K562 (cell line): ENCODE measurements at regions not wholly inside any gene's neighbourhood (a gene's known extent, or its start where the extent isn't known, plus 50 kb on each side); places are given as distances from the start of the nearest gene placed in this dataset.

Experiments
- ATAC-seq: fragments of 200-7000 bp; cut with Tn5 transposase; 3 replicates; pipeline ENCODE4 v1.9.1; 2020; ENCODE audit warnings: moderate library complexity
- BruUV-seq: library from RNA; stranded (reverse); fragments of 400-500 nt; replicated peaks from 2 replicates; lab custom pipeline; 2021; lab: Mats Ljungman, UMichigan
- CTCF ChIA-PET: fragments of 300-600 bp; formaldehyde crosslinking; extraction: SDS; loops from one replicate; lab custom pipeline; 2021; ENCODE audit warnings: low intra/inter-chr PET ratio; lab: Yijun Ruan, JAX
- POLR2A ChIA-PET: fragments of 300-600, 350-650 bp; sonication (Branson Sonifier 250); formaldehyde crosslinking; extraction: SDS; loops from one replicate; lab custom pipeline; 2021; ENCODE audit warnings: antibody characterized with exemption, inconsistent platforms; lab: Yijun Ruan, JAX
- DNase-seq, 4 experiments: peaks; one replicate each; pipeline versions ENCODE4 v3.0.0 to v3.0.0-alpha.2; 2011 to 2018; ENCODE audit warnings: low spot score in 3 of 4, mixed read lengths in 3 of 4; ENCODE audit errors: extremely low read depth in 1 of 4
- FAIRE-seq: peaks from 2 replicates; lab custom pipeline; 2011; peaks lifted over from hg19 to GRCh38; lab: Jason Lieb, UNC
- H2AFZ ChIP-seq: 2 replicates; pipeline ENCODE4 v1.6.0; 2011; ENCODE audit warnings: low read depth, low read length, control low read depth, inconsistent platforms
- H3K27ac ChIP-seq: fragments of 200-600 bp; 3 replicates; pipeline ENCODE4 v1.8.0; 2011; ENCODE audit warnings: low read depth, mild to moderate bottlenecking, control low read depth, inconsistent platforms, low read length, moderate library complexity, mixed read lengths; ENCODE audit errors: extremely low read depth
- H3K27me3 ChIP-seq, 2 experiments: fragments of 300-600 bp in 1 of 2; 2 replicates in 1 of 2; 3 replicates in 1 of 2; pipeline versions ENCODE4 v1.6.0 to v1.8.0; 2011; ENCODE audit warnings: inconsistent platforms in 2 of 2, low read length in 2 of 2, mild to moderate bottlenecking in 1 of 2, mixed read lengths in 1 of 2, moderate library complexity in 1 of 2; ENCODE audit not compliant: control insufficient read depth in 2 of 2, insufficient read depth in 2 of 2
- H3K36me3 ChIP-seq: fragments of 300-600 bp; 3 replicates; pipeline ENCODE4 v1.8.0; 2011; ENCODE audit warnings: mild to moderate bottlenecking, low read length, inconsistent platforms; ENCODE audit not compliant: control insufficient read depth, insufficient read depth
- H3K4me1 ChIP-seq, 2 experiments: fragments of 200-600 bp in 1 of 2; replicated peaks in 1 of 2; 2 replicates in 1 of 2; 3 replicates in 1 of 2; pipeline versions ENCODE4 v1.5.1 to v1.8.0; 2011; ENCODE audit warnings: inconsistent platforms in 2 of 2, low read length in 2 of 2, mild to moderate bottlenecking in 1 of 2, mixed read lengths in 1 of 2, moderate library complexity in 1 of 2; ENCODE audit not compliant: control insufficient read depth in 2 of 2, insufficient read depth in 2 of 2
- H3K4me2 ChIP-seq: 2 replicates; pipeline ENCODE4 v1.6.1; 2011; ENCODE audit warnings: low read length, control low read depth, inconsistent platforms, mixed read lengths; ENCODE audit not compliant: insufficient read depth
- H3K4me3 ChIP-seq: fragments of 200-600 bp; sonication (generic), shearing (Covaris generic); 2 replicates; pipeline ENCODE4 v1.5.1; 2016; ENCODE audit warnings: control low read depth, inconsistent platforms
- H3K79me2 ChIP-seq: fragments of 200-600 bp; 3 replicates; pipeline ENCODE4 v1.8.0; 2011; ENCODE audit warnings: low read length, inconsistent platforms; ENCODE audit not compliant: control insufficient read depth, insufficient read depth
- H3K9ac ChIP-seq, 2 experiments: 2 replicates each; pipeline versions ENCODE4 v1.6.0 to v1.6.1; 2011; ENCODE audit warnings: low read depth in 2 of 2, low read length in 2 of 2, control low read depth in 1 of 2, inconsistent platforms in 1 of 2, mild to moderate bottlenecking in 1 of 2, mixed read lengths in 1 of 2; ENCODE audit not compliant: insufficient read depth in 1 of 2
- H3K9me1 ChIP-seq: one replicate; pipeline ENCODE4 v1.6.0; 2011; ENCODE audit warnings: inconsistent platforms, mild to moderate bottlenecking, low read length, moderate library complexity; ENCODE audit not compliant: control insufficient read depth, insufficient read depth
- H3K9me3 ChIP-seq: replicated peaks from 2 replicates; pipeline ENCODE4 v1.5.1; 2011; ENCODE audit warnings: low read depth, low read length, inconsistent platforms; ENCODE audit not compliant: control insufficient read depth, insufficient read depth
- H4K20me1 ChIP-seq: replicated peaks from 2 replicates; pipeline ENCODE4 v1.6.1; 2011; ENCODE audit warnings: low read length, inconsistent platforms, mixed read lengths; ENCODE audit not compliant: control insufficient read depth, insufficient read depth
- CBFA2T3 ChIP-seq: fragments of 450-650 bp; IDR thresholded peaks from 2 replicates; pipeline ENCODE4 v1.6.1; 2017
- CHCHD3 ChIP-seq: fragments of 250-450 bp; sonication (Bioruptor Pico); IDR thresholded peaks from 2 replicates; pipeline ENCODE4 v2.1.2; 2022; ENCODE audit warnings: mild to moderate bottlenecking
- FOXP4 ChIP-seq: sonication (generic); formaldehyde crosslinking; IDR thresholded peaks from 2 replicates; pipeline ENCODE4 v1.8.0; 2022; ENCODE audit warnings: mild to moderate bottlenecking, missing genetic modification reagents, borderline replicate concordance
- KDM5B ChIP-seq: fragments of 200-600 bp; sonication (generic); IDR thresholded peaks from 2 replicates; pipeline ENCODE4 v1.6.1; 2012; ENCODE audit warnings: low read depth, mild to moderate bottlenecking, moderate library complexity, low read length, control low read depth, inconsistent platforms; ENCODE audit not compliant: insufficient replicate concordance
- KLF16 ChIP-seq: IDR thresholded peaks from 2 replicates; pipeline ENCODE4 v1.6.1; 2016; ENCODE audit warnings: antibody characterized with exemption
- NCOA2 ChIP-seq, 2 experiments: fragments of 450-650 bp; IDR thresholded peaks; 2 replicates each; pipeline ENCODE4 v1.6.1; 2018; ENCODE audit warnings: mild to moderate bottlenecking in 2 of 2, moderate library complexity in 1 of 2; ENCODE audit not compliant: partially characterized antibody in 2 of 2
- NFIC ChIP-seq: fragments of 450-650 bp; IDR thresholded peaks from 2 replicates; pipeline ENCODE4 v1.6.1; 2017; ENCODE audit warnings: mild to moderate bottlenecking, inconsistent platforms
- PHF20 ChIP-seq: fragments of 450-650 bp; IDR thresholded peaks from 2 replicates; pipeline ENCODE4 v1.6.1; 2018; ENCODE audit not compliant: partially characterized antibody
- RBM25 ChIP-seq: fragments of 200-400 bp; formaldehyde crosslinking; IDR thresholded peaks from 2 replicates; pipeline ENCODE4 v1.6.1; 2018; ENCODE audit warnings: low read length, low read depth, moderate library complexity; ENCODE audit not compliant: severe bottlenecking
- USF1 ChIP-seq: sonication (generic); formaldehyde crosslinking; IDR thresholded peaks from 2 replicates; pipeline ENCODE4 v1.9.0; 2022; ENCODE audit warnings: mild to moderate bottlenecking, missing genetic modification reagents
- VEZF1 ChIP-seq: fragments of 200-800 bp; sonication (Bioruptor generic); IDR thresholded peaks from 2 replicates; pipeline ENCODE4 v1.6.1; 2017; ENCODE audit warnings: missing genetic modification characterization, missing compliant biosample characterization
- ZBTB17 ChIP-seq: fragments of 450-650 bp; formaldehyde crosslinking; IDR thresholded peaks from 2 replicates; pipeline ENCODE4 v1.4.0; 2020; ENCODE audit warnings: mild to moderate bottlenecking
- ZFP1 ChIP-seq: fragments of 450-650 bp; formaldehyde crosslinking; IDR thresholded peaks from 2 replicates; pipeline ENCODE4 v1.4.0; 2020; ENCODE audit warnings: mild to moderate bottlenecking, mixed read lengths
- WGBS: fragments of 100-300 bp; shearing (Covaris generic); methylation state at CpG from one replicate; pipeline ENCODE4 v1.1.6; 2016; ENCODE audit warnings: low coverage, mixed read lengths; ENCODE audit not compliant: insufficient coverage; ENCODE audit errors: missing lambda C conversion rate; 5-methylcytosine and 5-hydroxymethylcytosine counted together
- in situ Hi-C: fragments of 300-500 bp; cut with MboI; formaldehyde crosslinking; loops from 4 replicates; pipeline ENCODE4 v1.15.0; 2018; ENCODE audit warnings: inconsistent platforms, mixed read lengths
- intact Hi-C: fragments of 100-400 bp; cut with micrococcal nuclease; formaldehyde crosslinking; loops from 2 replicates; pipeline ENCODE4 v1.14.2; 2022

- Histone ChIP-seq H3K27me3 (no peaks in the 10 kb centered on the region; a peak in 1 of 5 replicates), H3K4me1 (no peaks in the 10 kb centered on the region), H3K4me3 (no peak overlapping the region), H3K79me2 (no peaks in the 10 kb centered on the region), H3K36me3 (no peaks in the 10 kb centered on the region), H3K9me3 (no peaks in the 10 kb centered on the region), H3K4me2 (no peak overlapping the region), H2AFZ (no peak overlapping the region), H3K27ac (no peak overlapping the region), H3K9ac (no peak overlapping the region), H3K9me1 (no peaks in the 10 kb centered on the region), H4K20me1 (no peaks in the 10 kb centered on the region)
- WGBS: 0% methylated on average over 7 of the region's 7 CpGs
- DNase-seq: peak in 1 of 4 experiments; percentile 11
- in situ Hi-C loops (no loop called here), intact Hi-C loops (no loop called here)
- peak; percentile 45; the same call in 2 of the 3 replicates for ATAC-seq
- POLR2A ChIA-PET: interaction anchor here (1.6 kb wide), 1 partner anchor 23 kb away, joined by 3 read pairs; no protein-coding TSS in a partner anchor
- no TSS peak for BruUV-seq
- peak; percentile 33; the same call in 1 of the 2 replicates for TF ChIP-seq VEZF1
- peak; percentile 28; the same call in 1 of the 2 replicates for TF ChIP-seq CBFA2T3
- no peak for TF ChIP-seq CHCHD3 (CRISPR knock-in tag)
- no peak for FAIRE-seq
- CTCF ChIA-PET: no interaction called here
These were observed 230.3 kb upstream of the GHITM start for GRCh38 chr10:83909001-83909400.

- no peaks in the 10 kb centered on the region for H3K36me3 ChIP-seq
- no peak overlapping the region for H3K27ac ChIP-seq
- BruUV-seq: no TSS peak
- WGBS: 0% methylated on average over 1 of the region's 1 CpG
- H3K9me3 ChIP-seq: no peaks in the 10 kb centered on the region
- no peak overlapping the region for H3K9ac ChIP-seq
- DNase-seq (no peak), ATAC-seq (no peak), FAIRE-seq (no peak)
- intact Hi-C loops (loop anchor here (5.0 kb wide), 1 partner anchor 48 kb away; no protein-coding TSS in a partner anchor), in situ Hi-C loops (no loop called here)
- H3K4me1 ChIP-seq: 0 out of 5 replicates have a peak, but pooled peaks cover 0 to 4% of the 10 kb centered on the region in 2 experiments
- no peak overlapping the region for H2AFZ ChIP-seq
- peaks cover 0 to 5% of the 10 kb centered on the region in 2 experiments; a peak in 1 of 5 replicates for H3K27me3 ChIP-seq
- no peak overlapping the region for H3K4me2 ChIP-seq
- H3K79me2 ChIP-seq: no peaks in the 10 kb centered on the region
- H3K4me3 ChIP-seq: no peak overlapping the region
- no peaks in the 10 kb centered on the region for H3K9me1 ChIP-seq
- ChIA-PET POLR2A (no interaction called here), CTCF (no interaction called here)
- no peaks in the 10 kb centered on the region for H4K20me1 ChIP-seq
- no peak for TF ChIP-seq PHF20
- TF ChIP-seq KDM5B: no peak
- no peak for TF ChIP-seq NFIC
- no peak for TF ChIP-seq FOXP4 (CRISPR knock-in tag)
- no peak for TF ChIP-seq USF1 (CRISPR knock-in tag)
- no peak for TF ChIP-seq RBM25
- TF ChIP-seq ZBTB17 (CRISPR knock-in tag): no peak
- no peak for TF ChIP-seq NCOA2 (IDR thresholded peaks at IDR 0.05; ENCODE audit: partially characterized antibody in 2 of 2)
- no peak for TF ChIP-seq KLF16
- TF ChIP-seq ZFP1 (CRISPR knock-in tag): no peak
These were observed 223.5 kb upstream of the GHITM start for GRCh38 chr10:83915801-83916200.
